Adrenal gland (tissue), 5 donors: ENCODE measurements at regions not wholly inside any gene's neighbourhood (a gene's known extent, or its start where the extent isn't known, plus 50 kb on each side); places are given as distances from the start of the nearest gene placed in this dataset.

Experiments used
- CTCF ChIP-seq, 6 experiments: fragments of 450-650 bp in 4 of 6; fragments of 200-600 bp in 2 of 6; sonication (generic) in 1 of 6; IDR thresholded peaks; 1 replicate in 5 of 6; 2 replicates in 1 of 6; pipeline versions ENCODE4 v1.5.1 to v1.8.0; 2016 to 2021; ENCODE audit warnings: antibody characterized with exemption in 6 of 6, mild to moderate bottlenecking in 2 of 6, moderate library complexity in 1 of 6
- POLR2A ChIP-seq, 2 donors: fragments of 450-650 bp; IDR thresholded peaks; one replicate each; pipeline ENCODE4 v1.6.1; 2017; ENCODE audit warnings: antibody characterized with exemption in 2 of 2, mild to moderate bottlenecking in 2 of 2, moderate library complexity in 1 of 2
- donor health status: DM: no; HTN: no; CAD: no.

- TF ChIP-seq POLR2A (IDR thresholded peaks at IDR 0.05) (no peak), CTCF (IDR thresholded peaks at IDR 0.05) (no peak)
Observed at GRCh38 chrX:45757272-45757671, 556.6 kb upstream of the DIPK2B start.
